HEK293 (cell line): ENCODE measurements at regions not wholly inside any gene's neighbourhood (a gene's known extent, or its start where the extent isn't known, plus 50 kb on each side); places are given as distances from the start of the nearest gene placed in this dataset.
"Not testable (repeated sequence)": the region's sequence is repeated elsewhere in the genome, so short reads cannot be mapped to it uniquely, and the experiment has no call there.

Experiments
- CTCF ChIA-PET: fragments of 350-600 bp; formaldehyde crosslinking; extraction: SDS; loops from one replicate; lab custom pipeline; 2021; ENCODE audit warnings: antibody characterized with exemption; lab: Yijun Ruan, JAX
- POLR2A ChIA-PET: fragments of 300-600 bp; formaldehyde crosslinking; extraction: SDS; loops from one replicate; lab custom pipeline; 2020; ENCODE audit warnings: antibody characterized with exemption, inconsistent platforms; lab: Yijun Ruan, JAX
- H3K27ac ChIP-seq: fragments of 200-500 bp; sonication (Bioruptor generic); 2 replicates; pipeline ENCODE4 v1.5.1; 2014; ENCODE audit warnings: low read depth, low read length, control low read depth, inconsistent platforms; ENCODE audit errors: extremely low read depth
- H3K36me3 ChIP-seq, 2 experiments: fragments of 200-500 bp in 1 of 2; sonication (Bioruptor generic) in 1 of 2; 1 replicate in 1 of 2; 2 replicates in 1 of 2; pipeline ENCODE4 v1.5.1; 2014 to 2017; ENCODE audit warnings: inconsistent platforms in 2 of 2, low read length in 2 of 2; ENCODE audit not compliant: control insufficient read depth in 2 of 2, insufficient read depth in 1 of 2
- H3K4me1 ChIP-seq: fragments of 200-500 bp; sonication (Bioruptor generic); 2 replicates; pipeline ENCODE4 v1.5.1; 2014; ENCODE audit warnings: mild to moderate bottlenecking, low read length, inconsistent platforms; ENCODE audit not compliant: control insufficient read depth, insufficient read depth
- H3K4me3 ChIP-seq: 2 replicates; pipeline ENCODE4 v1.5.1; 2011; ENCODE audit warnings: low read depth, mild to moderate bottlenecking, control low read depth, low read length, moderate library complexity
- H3K9me3 ChIP-seq: fragments of 200-500 bp; sonication (Bioruptor generic); 2 replicates; pipeline ENCODE4 v1.5.1; 2014; ENCODE audit warnings: low read depth, low read length, inconsistent platforms; ENCODE audit not compliant: control insufficient read depth, insufficient read depth
- HOXC10 ChIP-seq: sonication (generic); formaldehyde crosslinking; IDR thresholded peaks from 2 replicates; pipeline ENCODE4 v1.8.1; 2023; ENCODE audit warnings: mild to moderate bottlenecking, missing genetic modification reagents
- MZF1 ChIP-seq: fragments of 450-650 bp; formaldehyde crosslinking; IDR thresholded peaks from 2 replicates; pipeline ENCODE4 v1.5.1; 2017; ENCODE audit warnings: missing biosample characterization, missing genetic modification characterization, borderline replicate concordance
- PRDM6 ChIP-seq: fragments of 450-650 bp; formaldehyde crosslinking; IDR thresholded peaks from 2 replicates; pipeline ENCODE4 v1.5.1; 2017; ENCODE audit warnings: missing biosample characterization, missing genetic modification characterization
- SP3 ChIP-seq: fragments of 450-650 bp; formaldehyde crosslinking; IDR thresholded peaks from 2 replicates; pipeline ENCODE4 v1.5.1; 2016; ENCODE audit warnings: missing biosample characterization, missing genetic modification characterization
- TRIM28 ChIP-seq: IDR thresholded peaks from 2 replicates; pipeline ENCODE4 v1.6.1; 2011; ENCODE audit warnings: low read length, control low read depth, borderline replicate concordance
- ZBTB1 ChIP-seq: fragments of 450-650 bp; formaldehyde crosslinking; IDR thresholded peaks from 2 replicates; pipeline ENCODE4 v1.5.1; 2016; ENCODE audit warnings: missing biosample characterization, missing genetic modification characterization
- ZBTB6 ChIP-seq: fragments of 450-650 bp; formaldehyde crosslinking; IDR thresholded peaks from 2 replicates; pipeline ENCODE4 v1.5.1; 2017; ENCODE audit warnings: missing biosample characterization, missing genetic modification characterization
- ZEB2 ChIP-seq: fragments of 450-650 bp; formaldehyde crosslinking; IDR thresholded peaks from 2 replicates; pipeline ENCODE4 v1.5.1; 2016; ENCODE audit warnings: missing biosample characterization, missing genetic modification characterization
- ZNF121 ChIP-seq: fragments of 450-650 bp; formaldehyde crosslinking; IDR thresholded peaks from 2 replicates; pipeline ENCODE4 v1.5.1; 2016; ENCODE audit warnings: missing biosample characterization, missing genetic modification characterization
- ZNF18 ChIP-seq: fragments of 450-650 bp; formaldehyde crosslinking; IDR thresholded peaks from 2 replicates; pipeline ENCODE4 v1.5.1; 2016; ENCODE audit warnings: missing biosample characterization, missing genetic modification characterization
- ZNF23 ChIP-seq: fragments of 450-650 bp; formaldehyde crosslinking; IDR thresholded peaks from 2 replicates; pipeline ENCODE4 v1.5.1; 2016; ENCODE audit warnings: missing biosample characterization, missing genetic modification characterization, borderline replicate concordance
- ZNF280C ChIP-seq: fragments of 450-650 bp; formaldehyde crosslinking; IDR thresholded peaks from 2 replicates; pipeline ENCODE4 v1.5.1; 2016; ENCODE audit warnings: missing biosample characterization, missing genetic modification characterization
- ZNF404 ChIP-seq: fragments of 450-650 bp; formaldehyde crosslinking; IDR thresholded peaks from 2 replicates; pipeline ENCODE4 v1.5.1; 2017; ENCODE audit warnings: missing biosample characterization, missing genetic modification characterization
- ZNF76 ChIP-seq: fragments of 450-650 bp; formaldehyde crosslinking; IDR thresholded peaks from 2 replicates; pipeline ENCODE4; 2016; ENCODE audit warnings: low read depth, missing biosample characterization, missing genetic modification characterization, borderline replicate concordance
- ZNF837 ChIP-seq: fragments of 450-650 bp; formaldehyde crosslinking; IDR thresholded peaks from 2 replicates; pipeline ENCODE4 v1.5.1; 2016; ENCODE audit warnings: missing biosample characterization, missing genetic modification characterization
- ZNF843 ChIP-seq: fragments of 450-650 bp; formaldehyde crosslinking; IDR thresholded peaks from 2 replicates; pipeline ENCODE4 v1.5.1; 2016; ENCODE audit warnings: missing biosample characterization, missing genetic modification characterization

GRCh38 chr1:5119366-5120234, 465.2 kb downstream of the AJAP1 start:
- no peaks in the 10 kb centered on the region for H3K9me3 ChIP-seq
- ChIA-PET POLR2A (no interaction called here), CTCF (no interaction called here)
- no peak overlapping the region for H3K27ac ChIP-seq
- TF ChIP-seq TRIM28: no peak
- no peak for TF ChIP-seq ZNF280C (tag by site-specific recombination)
- TF ChIP-seq ZNF121 (tag by site-specific recombination): no peak
- TF ChIP-seq ZNF76 (tag by site-specific recombination): no peak
- no peak for TF ChIP-seq ZNF843
- no peak for TF ChIP-seq HOXC10
- no peak for TF ChIP-seq ZBTB1 (tag by site-specific recombination)
- no peak for TF ChIP-seq SP3 (tag by site-specific recombination)
- TF ChIP-seq ZNF18: no peak
- TF ChIP-seq ZNF404 (tag by site-specific recombination): no peak
- no peak for TF ChIP-seq ZNF23 (tag by site-specific recombination)
- TF ChIP-seq ZEB2 (tag by site-specific recombination): no peak
- no peak for TF ChIP-seq ZBTB6 (tag by site-specific recombination)
- TF ChIP-seq MZF1 (tag by site-specific recombination): no peak
- TF ChIP-seq ZNF837 (tag by site-specific recombination): no peak
- TF ChIP-seq PRDM6 (tag by site-specific recombination): no peak
- no peaks in the 10 kb centered on the region for H3K4me1 ChIP-seq
- no peaks in the 10 kb centered on the region for H3K36me3 ChIP-seq
- no peak overlapping the region for H3K4me3 ChIP-seq

- H3K36me3 ChIP-seq, H3K27ac ChIP-seq, H3K4me1 ChIP-seq, POLR2A ChIA-PET, H3K9me3 ChIP-seq, CTCF ChIA-PET, H3K4me3 ChIP-seq: not testable (repeated sequence)
These were observed 464.4 kb downstream of the AJAP1 start for GRCh38 chr1:5118771-5119170.

GRCh38 chr1:5118292-5118691, 463.9 kb downstream of the AJAP1 start:
- H3K4me1 ChIP-seq, POLR2A ChIA-PET, H3K9me3 ChIP-seq, H3K27ac ChIP-seq, CTCF ChIA-PET, H3K36me3 ChIP-seq, H3K4me3 ChIP-seq: not testable (repeated sequence)
